ENCODE measurements at regions not wholly inside any gene's neighbourhood (a gene's known extent, or its start where the extent isn't known, plus 50 kb on each side); places are given as distances from the start of the nearest gene placed in this dataset.

DNA sequence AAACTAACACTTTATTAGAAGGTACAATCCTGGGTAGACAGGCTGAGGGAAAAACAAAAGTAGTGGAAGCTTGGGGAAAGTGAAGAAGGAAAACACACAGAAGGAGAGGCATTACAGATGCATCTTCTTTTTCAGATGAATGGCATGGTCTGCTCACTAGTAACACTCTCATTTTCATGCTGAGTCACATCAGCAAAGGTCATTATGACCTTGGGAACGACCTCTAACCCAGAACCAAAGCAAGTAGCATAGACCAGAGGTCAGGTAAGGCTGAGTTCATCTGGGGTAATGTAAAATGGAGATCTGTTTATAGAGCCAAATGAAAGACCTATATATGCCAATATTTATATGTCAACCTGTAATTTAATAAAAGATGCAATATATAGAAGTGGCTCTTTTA lies 294.4 kb upstream of the LRRTM4 start:
- no peak overlapping the region for H3K27ac ChIP-seq
- H3K4me3 ChIP-seq, result no peak overlapping the region
- H3K27me3 ChIP-seq, result no peaks in the 10 kb centered on the region
- no peak for TF ChIP-seq POLR2A (IDR thresholded peaks at IDR 0.05)
- TF ChIP-seq POLR2AphosphoS5 (IDR thresholded peaks at IDR 0.05; ENCODE audit: insufficient read depth in 1 of 2, low read depth in 1 of 2), result no peak
- TF ChIP-seq, protein P1, sequence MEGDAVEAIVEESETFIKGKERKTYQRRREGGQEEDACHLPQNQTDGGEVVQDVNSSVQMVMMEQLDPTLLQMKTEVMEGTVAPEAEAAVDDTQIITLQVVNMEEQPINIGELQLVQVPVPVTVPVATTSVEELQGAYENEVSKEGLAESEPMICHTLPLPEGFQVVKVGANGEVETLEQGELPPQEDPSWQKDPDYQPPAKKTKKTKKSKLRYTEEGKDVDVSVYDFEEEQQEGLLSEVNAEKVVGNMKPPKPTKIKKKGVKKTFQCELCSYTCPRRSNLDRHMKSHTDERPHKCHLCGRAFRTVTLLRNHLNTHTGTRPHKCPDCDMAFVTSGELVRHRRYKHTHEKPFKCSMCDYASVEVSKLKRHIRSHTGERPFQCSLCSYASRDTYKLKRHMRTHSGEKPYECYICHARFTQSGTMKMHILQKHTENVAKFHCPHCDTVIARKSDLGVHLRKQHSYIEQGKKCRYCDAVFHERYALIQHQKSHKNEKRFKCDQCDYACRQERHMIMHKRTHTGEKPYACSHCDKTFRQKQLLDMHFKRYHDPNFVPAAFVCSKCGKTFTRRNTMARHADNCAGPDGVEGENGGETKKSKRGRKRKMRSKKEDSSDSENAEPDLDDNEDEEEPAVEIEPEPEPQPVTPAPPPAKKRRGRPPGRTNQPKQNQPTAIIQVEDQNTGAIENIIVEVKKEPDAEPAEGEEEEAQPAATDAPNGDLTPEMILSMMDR (IDR thresholded peaks at IDR 0.05), result no peak
- intact Hi-C loops (cut with DNase I), result no loop called here
- no peaks in the 10 kb centered on the region for H3K4me1 ChIP-seq
- DNase-seq (ENCODE audit: extremely low spot score in 2 of 2), result no peak
- no peaks in the 10 kb centered on the region for H3K36me3 ChIP-seq
- no peaks in the 10 kb centered on the region for H3K9me3 ChIP-seq

DNA sequence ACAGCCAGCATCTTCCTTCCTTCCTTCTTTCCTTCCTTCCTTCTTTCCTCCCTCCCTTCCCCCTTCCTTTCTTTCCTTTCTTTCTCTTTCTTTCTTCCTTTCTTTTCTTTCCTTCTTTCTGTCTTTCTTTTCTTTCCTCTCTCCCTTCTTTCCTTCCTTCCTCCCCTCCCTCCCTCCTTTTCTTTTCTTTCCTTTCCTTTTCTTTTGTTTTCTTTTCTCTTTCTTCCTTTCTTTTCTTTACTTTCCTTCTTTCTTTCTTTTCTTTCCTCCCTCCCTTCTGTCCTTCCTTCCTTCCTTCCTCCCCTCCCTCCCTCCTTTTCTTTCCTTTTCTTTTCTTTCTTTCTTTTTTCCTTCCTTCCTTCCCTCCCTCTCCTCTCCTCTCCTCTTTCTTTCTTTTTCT lies 296.0 kb upstream of the LRRTM4 start:
- intact Hi-C loops (cut with DNase I), result no loop called here
- H3K36me3 ChIP-seq, result no peaks in the 10 kb centered on the region
- H3K27me3 ChIP-seq, result no peaks in the 10 kb centered on the region
- H3K4me3 ChIP-seq, result no peak overlapping the region
- no peaks in the 10 kb centered on the region for H3K9me3 ChIP-seq
- H3K4me1 ChIP-seq, result no peaks in the 10 kb centered on the region
- no peak overlapping the region for H3K27ac ChIP-seq
- TF ChIP-seq POLR2AphosphoS5 (IDR thresholded peaks at IDR 0.05; ENCODE audit: insufficient read depth in 1 of 2, low read depth in 1 of 2) (no peak), POLR2A (IDR thresholded peaks at IDR 0.05) (no peak)
- TF ChIP-seq, protein P1 (IDR thresholded peaks at IDR 0.05), result no peak
- no peak for DNase-seq (ENCODE audit: extremely low spot score in 2 of 2)

DNA sequence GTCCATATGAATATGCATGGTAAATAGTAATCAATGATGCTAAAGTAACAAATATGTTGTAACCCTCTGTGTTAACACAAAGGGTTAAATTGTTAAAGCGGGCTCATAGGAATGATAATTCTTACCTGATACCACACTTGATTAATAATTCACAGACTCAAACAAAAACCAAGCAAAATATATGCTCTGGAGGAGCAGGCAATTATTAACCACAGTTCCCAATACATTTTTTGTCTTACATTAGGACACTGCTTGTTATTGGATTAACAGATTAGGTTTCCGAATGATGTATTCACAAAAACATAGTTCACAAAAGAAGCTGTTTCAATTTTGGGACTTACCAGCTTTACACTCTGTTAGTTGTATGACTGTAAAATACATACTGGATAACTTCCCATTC lies 300.9 kb upstream of the LRRTM4 start:
- intact Hi-C loops (cut with DNase I), result no loop called here
- H3K27ac ChIP-seq, result no peak overlapping the region
- no peak for DNase-seq (ENCODE audit: extremely low spot score in 2 of 2)
- H3K9me3 ChIP-seq, result no peaks in the 10 kb centered on the region
- H3K4me1 ChIP-seq, result no peaks in the 10 kb centered on the region
- no peak for TF ChIP-seq POLR2A (IDR thresholded peaks at IDR 0.05)
- no peak for TF ChIP-seq POLR2AphosphoS5 (IDR thresholded peaks at IDR 0.05; ENCODE audit: insufficient read depth in 1 of 2, low read depth in 1 of 2)
- TF ChIP-seq, protein P1 (IDR thresholded peaks at IDR 0.05), result no peak
- H3K4me3 ChIP-seq, result no peak overlapping the region
- no peaks in the 10 kb centered on the region for H3K36me3 ChIP-seq
- H3K27me3 ChIP-seq, result no peaks in the 10 kb centered on the region

DNA sequence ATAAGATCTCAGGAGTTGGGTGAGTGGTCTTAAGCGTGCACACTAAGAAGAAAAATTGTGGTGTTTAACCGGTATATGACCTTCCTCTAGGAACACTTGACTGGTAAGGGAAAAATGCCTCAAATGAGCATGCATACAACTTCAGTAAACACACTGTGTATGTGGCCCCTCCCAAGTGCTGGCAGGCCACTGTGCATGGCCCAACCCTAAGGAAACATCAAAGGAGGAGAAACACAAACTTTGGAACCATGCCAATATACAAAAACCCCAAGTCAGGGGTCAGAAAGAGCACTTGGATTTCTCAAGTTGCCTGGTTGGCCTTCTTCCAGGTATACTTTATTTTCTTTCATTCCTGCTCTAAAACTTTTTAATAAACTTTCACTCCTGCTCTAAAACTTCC lies 308.9 kb upstream of the LRRTM4 start:
- H3K9me3 ChIP-seq, result no peaks in the 10 kb centered on the region
- H3K27ac ChIP-seq, result no peak overlapping the region
- TF ChIP-seq POLR2A (IDR thresholded peaks at IDR 0.05), result no peak
- TF ChIP-seq POLR2AphosphoS5 (IDR thresholded peaks at IDR 0.05; ENCODE audit: insufficient read depth in 1 of 2, low read depth in 1 of 2), result no peak
- TF ChIP-seq, protein P1 (IDR thresholded peaks at IDR 0.05), result no peak
- H3K4me3 ChIP-seq, result no peak overlapping the region
- intact Hi-C loops (cut with DNase I), result no loop called here
- no peak for DNase-seq (ENCODE audit: extremely low spot score in 2 of 2)
- H3K27me3 ChIP-seq, result no peaks in the 10 kb centered on the region
- H3K36me3 ChIP-seq, result no peaks in the 10 kb centered on the region
- H3K4me1 ChIP-seq, result no peaks in the 10 kb centered on the region

DNA sequence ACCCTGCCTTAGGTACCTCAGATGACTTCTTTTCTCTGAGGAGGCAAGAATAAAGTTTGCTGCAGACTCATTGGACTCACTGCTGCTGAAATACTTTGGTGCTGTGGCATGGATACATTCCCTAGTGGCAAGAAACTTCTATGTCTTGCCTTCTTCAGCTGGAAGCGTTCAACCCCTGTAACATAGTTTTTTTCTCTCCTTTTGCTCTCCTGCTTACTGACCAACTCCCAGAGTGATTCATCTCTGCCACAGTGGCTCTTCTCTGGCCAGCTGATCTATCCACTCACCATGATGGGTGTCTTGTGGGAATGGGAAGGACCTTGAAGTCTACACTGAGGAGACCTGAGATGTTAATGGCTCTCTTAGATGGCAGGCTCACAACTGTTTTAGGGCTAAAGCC lies 309.3 kb upstream of the LRRTM4 start:
- TF ChIP-seq, protein P1 (IDR thresholded peaks at IDR 0.05), result no peak
- Histone ChIP-seq H3K4me1 (no peaks in the 10 kb centered on the region), H3K27ac (no peak overlapping the region), H3K27me3 (no peaks in the 10 kb centered on the region), H3K4me3 (no peak overlapping the region), H3K9me3 (no peaks in the 10 kb centered on the region), H3K36me3 (no peaks in the 10 kb centered on the region)
- DNase-seq (ENCODE audit: extremely low spot score in 2 of 2), result no peak
- intact Hi-C loops (cut with DNase I), result no loop called here

All from vagina (tissue), 2 donors.